MM.1S (cell line): ENCODE measurements at regions not wholly inside any gene's neighbourhood (a gene's known extent, or its start where the extent isn't known, plus 50 kb on each side); places are given as distances from the start of the nearest gene placed in this dataset.
"Not testable (repeated sequence)": the region's sequence is repeated elsewhere in the genome, so short reads cannot be mapped to it uniquely, and the experiment has no call there.

Experiments used
- CTCF ChIP-seq: fragments of 300-600 bp; sonication (generic); IDR thresholded peaks from 2 replicates; pipeline ENCODE4 v1.5.1; 2016; ENCODE audit warnings: antibody characterized with exemption, low read length, mixed read lengths
- EZH2 ChIP-seq: fragments of 300-600 bp; sonication (generic); optimal IDR thresholded peaks from 2 replicates; pipeline ENCODE3; 2017; ENCODE audit warnings: low read depth, mild to moderate bottlenecking, antibody characterized with exemption, low read length, mixed read lengths

GRCh38 chr13:107916902-107917301, 298.4 kb downstream of the LIG4 start:
- not testable (repeated sequence) for TF ChIP-seq EZH2, CTCF
